ENCODE measurements at regions not wholly inside any gene's neighbourhood (a gene's known extent, or its start where the extent isn't known, plus 50 kb on each side); places are given as distances from the start of the nearest gene placed in this dataset.

DNA sequence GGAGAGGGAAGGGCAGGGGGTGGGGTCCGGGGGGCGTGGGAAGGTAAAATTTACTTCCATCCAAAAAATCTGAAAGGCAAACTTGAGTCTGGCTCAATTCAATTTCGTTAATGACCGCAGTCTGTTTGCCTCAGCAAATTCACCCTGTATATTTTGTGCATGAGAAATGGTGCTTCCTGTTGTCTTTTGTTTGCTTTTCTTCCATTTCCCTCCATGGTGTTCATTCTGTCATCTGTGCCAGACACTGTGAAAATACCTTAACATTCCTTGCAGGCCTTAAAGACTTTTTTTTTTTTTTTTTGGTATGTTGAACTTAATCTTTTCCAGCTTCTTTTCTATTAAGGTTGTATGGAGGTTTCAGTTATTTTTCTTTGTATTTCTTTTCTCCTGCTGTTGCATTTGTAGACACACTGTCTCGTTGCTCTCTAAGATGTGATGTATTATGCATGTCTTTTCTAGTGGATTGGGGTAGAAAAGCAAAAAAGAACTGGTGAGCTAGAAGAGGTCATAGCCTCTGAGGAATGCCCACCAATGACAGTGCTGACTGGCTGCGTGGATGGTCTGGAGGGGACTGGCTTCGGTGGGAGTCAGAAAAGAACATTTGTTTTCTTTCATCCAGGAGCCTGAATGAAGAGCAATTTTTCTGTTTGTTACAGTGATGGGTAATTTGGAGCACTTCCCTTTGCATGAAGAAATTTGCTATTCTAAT is 585.0 kb upstream of the MAP3K7 start:
- H2BK20ac ChIP-seq (ENCODE audit: low read length): no peak overlapping the region
- H4K8ac ChIP-seq (ENCODE audit: extremely low read depth, insufficient read depth, low read length): no peak overlapping the region
- no peak overlapping the region for H3K14ac ChIP-seq (ENCODE audit: insufficient read length)
- H3K27ac ChIP-seq (ENCODE audit: low read depth, low read length): no peak overlapping the region
- FAIRE-seq (no peak), DNase-seq (ENCODE audit: low read depth in 1 of 2, low spot score in 2 of 2) (no peak)
- H3K56ac ChIP-seq (replicated peaks; ENCODE audit: insufficient read length, low read depth, low read length): no peak overlapping the region
- no peaks in the 10 kb centered on the region for H3K36me3 ChIP-seq (ENCODE audit: control insufficient read depth in 2 of 4, insufficient read depth in 4 of 4, low read length in 3 of 4)
- H3K79me2 ChIP-seq (ENCODE audit: control insufficient read depth in 1 of 2, insufficient read depth in 2 of 2, low read length in 2 of 2): no peaks in the 10 kb centered on the region
- no peaks in the 10 kb centered on the region for H3K23me2 ChIP-seq (ENCODE audit: low read depth, low read length)
- H3K4me1 ChIP-seq (replicated peaks in 1 of 4; ENCODE audit: control insufficient read depth in 3 of 4, insufficient read depth in 4 of 4, low read length in 3 of 4): peaks cover 0 to 11% (median 2%) of the 10 kb centered on the region in 4 experiments; a peak in 3 of 7 replicates
- no peaks in the 10 kb centered on the region for H3K9me3 ChIP-seq (ENCODE audit: insufficient read depth in 2 of 2, low read depth in 1 of 2, low read length in 1 of 2)
- H2BK15ac ChIP-seq (ENCODE audit: low read length): no peak overlapping the region
- H2AK5ac ChIP-seq (ENCODE audit: low read depth, low read length): no peak overlapping the region
- H4K91ac ChIP-seq (replicated peaks; ENCODE audit: insufficient read length, low read length): no peak overlapping the region
- H2AFZ ChIP-seq (ENCODE audit: low read length): no peak overlapping the region
- H3K79me1 ChIP-seq (ENCODE audit: low read depth, low read length): no peaks in the 10 kb centered on the region
- H3K4ac ChIP-seq (replicated peaks; ENCODE audit: insufficient read length, low read depth, low read length): no peak overlapping the region
- no peaks in the 10 kb centered on the region for H3K27me3 ChIP-seq (replicated peaks in 1 of 4; ENCODE audit: control insufficient read depth in 3 of 4, extremely low read depth in 1 of 4, insufficient read depth in 3 of 4, low read length in 3 of 4)
- ChIA-PET POLR2A (ENCODE audit: partially characterized antibody) (no interaction called here), CTCF (ENCODE audit: partially characterized antibody) (interaction anchor here (0.6 to 1.1 kb wide), 3 partner anchors 39 to 204 kb away, joined by 3 to 5 read pairs (median 4); no protein-coding TSS in a partner anchor)
- no peak overlapping the region for H4K5ac ChIP-seq (ENCODE audit: insufficient read length, low read depth, low read length)
- H2BK120ac ChIP-seq (replicated peaks; ENCODE audit: low read depth, low read length): no peak overlapping the region
- 78% methylated on average over 5 of the region's 7 CpGs; no CpG with 5 or more reads in 1 of the 2 experiments for WGBS, 2 experiments (ENCODE audit: extremely low coverage in 1 of 2, insufficient coverage in 1 of 2, insufficient read length in 1 of 2, insufficient replicate concordance in 2 of 2, low coverage in 1 of 2, low lambda C conversion rate in 2 of 2, missing lambda C conversion rate in 1 of 2)
- H2BK12ac ChIP-seq (ENCODE audit: low read depth, low read length): no peak overlapping the region
- H3K4me3 ChIP-seq (ENCODE audit: extremely low read depth in 1 of 4, insufficient read depth in 2 of 4, low read depth in 3 of 4, low read length in 4 of 4): no peak overlapping the region
- H2BK5ac ChIP-seq (ENCODE audit: low read depth, low read length): no peak overlapping the region
- no peak overlapping the region for H3K18ac ChIP-seq (ENCODE audit: extremely low read depth, low read length)
- no peak overlapping the region for H3K23ac ChIP-seq (ENCODE audit: insufficient read length)
- H4K20me1 ChIP-seq (replicated peaks in 1 of 2; ENCODE audit: control insufficient read depth in 1 of 2, insufficient read depth in 2 of 2, low read length in 2 of 2): no peaks in the 10 kb centered on the region
- H3K4me2 ChIP-seq (ENCODE audit: insufficient read depth in 1 of 2, low read depth in 2 of 2, low read length in 2 of 2): no peak overlapping the region
- no peak overlapping the region for H3K9ac ChIP-seq (replicated peaks in 1 of 4; ENCODE audit: extremely low read depth in 1 of 4, low read depth in 3 of 4, low read length in 3 of 4)
- no peak for TF ChIP-seq SUZ12 (IDR thresholded peaks at IDR 0.05; ENCODE audit: low read length)
- no peak for TF ChIP-seq KDM1A (IDR thresholded peaks at IDR 0.05; ENCODE audit: borderline replicate concordance, low read length)
- TF ChIP-seq POLR2AphosphoS5 (IDR thresholded peaks at IDR 0.05; ENCODE audit: low read depth, low read length): no peak
- TF ChIP-seq BCL11A (IDR thresholded peaks at IDR 0.05; ENCODE audit: low read depth in 2 of 2, low read length in 2 of 2): no peak
- TF ChIP-seq, protein P1, sequence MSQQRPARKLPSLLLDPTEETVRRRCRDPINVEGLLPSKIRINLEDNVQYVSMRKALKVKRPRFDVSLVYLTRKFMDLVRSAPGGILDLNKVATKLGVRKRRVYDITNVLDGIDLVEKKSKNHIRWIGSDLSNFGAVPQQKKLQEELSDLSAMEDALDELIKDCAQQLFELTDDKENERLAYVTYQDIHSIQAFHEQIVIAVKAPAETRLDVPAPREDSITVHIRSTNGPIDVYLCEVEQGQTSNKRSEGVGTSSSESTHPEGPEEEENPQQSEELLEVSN (IDR thresholded peaks at IDR 0.05): no peak
- no peak for TF ChIP-seq MAFK (IDR thresholded peaks at IDR 0.05; ENCODE audit: low read depth, low read length)
- TF ChIP-seq, protein P2, sequence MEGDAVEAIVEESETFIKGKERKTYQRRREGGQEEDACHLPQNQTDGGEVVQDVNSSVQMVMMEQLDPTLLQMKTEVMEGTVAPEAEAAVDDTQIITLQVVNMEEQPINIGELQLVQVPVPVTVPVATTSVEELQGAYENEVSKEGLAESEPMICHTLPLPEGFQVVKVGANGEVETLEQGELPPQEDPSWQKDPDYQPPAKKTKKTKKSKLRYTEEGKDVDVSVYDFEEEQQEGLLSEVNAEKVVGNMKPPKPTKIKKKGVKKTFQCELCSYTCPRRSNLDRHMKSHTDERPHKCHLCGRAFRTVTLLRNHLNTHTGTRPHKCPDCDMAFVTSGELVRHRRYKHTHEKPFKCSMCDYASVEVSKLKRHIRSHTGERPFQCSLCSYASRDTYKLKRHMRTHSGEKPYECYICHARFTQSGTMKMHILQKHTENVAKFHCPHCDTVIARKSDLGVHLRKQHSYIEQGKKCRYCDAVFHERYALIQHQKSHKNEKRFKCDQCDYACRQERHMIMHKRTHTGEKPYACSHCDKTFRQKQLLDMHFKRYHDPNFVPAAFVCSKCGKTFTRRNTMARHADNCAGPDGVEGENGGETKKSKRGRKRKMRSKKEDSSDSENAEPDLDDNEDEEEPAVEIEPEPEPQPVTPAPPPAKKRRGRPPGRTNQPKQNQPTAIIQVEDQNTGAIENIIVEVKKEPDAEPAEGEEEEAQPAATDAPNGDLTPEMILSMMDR (IDR thresholded peaks at IDR 0.05; ENCODE audit: control extremely low read depth in 1 of 3, insufficient read depth in 1 of 3, low read depth in 1 of 3, low read length in 3 of 3): no peak
- TF ChIP-seq PHF8 (conservative IDR thresholded peaks at IDR 0.05; ENCODE audit: low read depth, low read length): no peak
- TF ChIP-seq SAP30 (IDR thresholded peaks at IDR 0.05; ENCODE audit: insufficient read depth, insufficient replicate concordance, low read length): no peak
- TF ChIP-seq CEBPB (IDR thresholded peaks at IDR 0.05; ENCODE audit: low read depth, low read length): no peak

All from H1 (cell line).